Kidney (tissue), 13 donors: ENCODE measurements at regions not wholly inside any gene's neighbourhood (a gene's known extent, or its start where the extent isn't known, plus 50 kb on each side); places are given as distances from the start of the nearest gene placed in this dataset.

Experiments used
- DNase-seq, 5 donors: peaks; one replicate each; pipeline ENCODE4 v3.0.0-alpha.2; 2013 to 2020
- FAIRE-seq: peaks from 2 replicates; lab custom pipeline; 2012; peaks lifted over from hg19 to GRCh38; lab: Jason Lieb, UNC
- H3K27ac ChIP-seq, 2 donors: one replicate each; pipeline ENCODE4 v1.7.0; 2013; ENCODE audit warnings: low read depth in 2 of 2, low read length in 2 of 2, inconsistent platforms in 1 of 2
- H3K27me3 ChIP-seq: one replicate; pipeline ENCODE4 v1.7.1; 2013; ENCODE audit warnings: low read length, inconsistent platforms; ENCODE audit not compliant: control insufficient read depth, insufficient read depth
- H3K36me3 ChIP-seq, 3 donors: one replicate each; pipeline versions ENCODE4 v1.7.0 to v1.7.1; 2013; ENCODE audit warnings: low read length in 3 of 3, control low read depth in 1 of 3, inconsistent platforms in 1 of 3; ENCODE audit not compliant: insufficient read depth in 3 of 3, control insufficient read depth in 2 of 3
- H3K4me1 ChIP-seq, 3 donors: one replicate each; pipeline versions ENCODE4 v1.7.0 to v1.7.1; 2013; ENCODE audit warnings: low read length in 3 of 3, inconsistent platforms in 1 of 3, low read depth in 1 of 3; ENCODE audit not compliant: control insufficient read depth in 2 of 3, insufficient read depth in 2 of 3
- H3K4me3 ChIP-seq, 3 donors: one replicate each; pipeline versions ENCODE4 v1.7.0 to v1.8.1; 2013; ENCODE audit warnings: low read length in 3 of 3, control low read depth in 1 of 3, inconsistent platforms in 1 of 3
- H3K9ac ChIP-seq, 3 donors: one replicate each; pipeline versions ENCODE4 v1.7.0 to v1.7.1; 2013; ENCODE audit warnings: low read length in 3 of 3, control low read depth in 1 of 3, inconsistent platforms in 1 of 3
- H3K9me3 ChIP-seq, 3 donors: one replicate each; pipeline versions ENCODE4 v1.7.0 to v1.7.1; 2013; ENCODE audit warnings: low read length in 3 of 3, control low read depth in 1 of 3, inconsistent platforms in 1 of 3; ENCODE audit not compliant: control insufficient read depth in 2 of 3, insufficient read depth in 1 of 3
- intact Hi-C: fragments of 100-400 bp; cut with DNase I; formaldehyde crosslinking; loops from one replicate; pipeline ENCODE4 v1.11.1; 2022
- TF ChIP-seq, protein P1 (sequence below): IDR thresholded peaks from 3 replicates; pipeline ENCODE4 v1.5.1; 2012; ENCODE audit warnings: mild to moderate bottlenecking, moderate library complexity, borderline replicate concordance; ENCODE audit not compliant: insufficient read depth; ENCODE audit errors: extremely low read depth
- donor health status: control.
- donor health status: control.
- donor health status: control.
- donor health status: control.
- donor health status: control.
- donor health status: DM: yes; HTN: yes; CAD: no.
- donor health status: Normal renal cell carcinoma (clear cell type).

DNA sequence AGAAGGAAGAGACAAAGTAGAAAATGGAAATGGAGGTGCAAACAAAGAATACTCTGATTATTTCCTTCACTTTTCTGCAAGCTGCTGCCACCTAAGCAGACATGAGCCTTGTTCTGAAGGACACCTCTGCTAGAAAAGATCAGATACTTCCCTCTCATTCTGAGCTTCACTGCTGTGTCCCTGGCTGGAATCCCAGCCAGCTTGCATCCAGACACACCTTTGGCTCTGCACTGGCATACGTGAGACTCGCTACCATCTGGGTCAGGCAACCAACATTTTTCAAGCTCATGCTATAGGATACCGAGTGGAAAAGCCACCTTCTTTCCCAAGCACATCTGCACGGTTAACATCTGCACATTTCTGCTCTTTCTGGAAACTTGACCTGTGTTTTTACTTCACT lies 166.7 kb upstream of the SUCLG2 start:
- no peak overlapping the region for H3K9ac ChIP-seq
- TF ChIP-seq, protein P1, sequence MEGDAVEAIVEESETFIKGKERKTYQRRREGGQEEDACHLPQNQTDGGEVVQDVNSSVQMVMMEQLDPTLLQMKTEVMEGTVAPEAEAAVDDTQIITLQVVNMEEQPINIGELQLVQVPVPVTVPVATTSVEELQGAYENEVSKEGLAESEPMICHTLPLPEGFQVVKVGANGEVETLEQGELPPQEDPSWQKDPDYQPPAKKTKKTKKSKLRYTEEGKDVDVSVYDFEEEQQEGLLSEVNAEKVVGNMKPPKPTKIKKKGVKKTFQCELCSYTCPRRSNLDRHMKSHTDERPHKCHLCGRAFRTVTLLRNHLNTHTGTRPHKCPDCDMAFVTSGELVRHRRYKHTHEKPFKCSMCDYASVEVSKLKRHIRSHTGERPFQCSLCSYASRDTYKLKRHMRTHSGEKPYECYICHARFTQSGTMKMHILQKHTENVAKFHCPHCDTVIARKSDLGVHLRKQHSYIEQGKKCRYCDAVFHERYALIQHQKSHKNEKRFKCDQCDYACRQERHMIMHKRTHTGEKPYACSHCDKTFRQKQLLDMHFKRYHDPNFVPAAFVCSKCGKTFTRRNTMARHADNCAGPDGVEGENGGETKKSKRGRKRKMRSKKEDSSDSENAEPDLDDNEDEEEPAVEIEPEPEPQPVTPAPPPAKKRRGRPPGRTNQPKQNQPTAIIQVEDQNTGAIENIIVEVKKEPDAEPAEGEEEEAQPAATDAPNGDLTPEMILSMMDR = no peak
- H3K36me3 ChIP-seq = no peaks in the 10 kb centered on the region
- H3K27ac ChIP-seq = no peak overlapping the region
- H3K27me3 ChIP-seq = no peaks in the 10 kb centered on the region
- no peak for FAIRE-seq
- DNase-seq = no peak
- no peaks in the 10 kb centered on the region for H3K9me3 ChIP-seq
- intact Hi-C loops = no loop called here
- no peaks in the 10 kb centered on the region for H3K4me1 ChIP-seq
- no peak overlapping the region for H3K4me3 ChIP-seq

DNA sequence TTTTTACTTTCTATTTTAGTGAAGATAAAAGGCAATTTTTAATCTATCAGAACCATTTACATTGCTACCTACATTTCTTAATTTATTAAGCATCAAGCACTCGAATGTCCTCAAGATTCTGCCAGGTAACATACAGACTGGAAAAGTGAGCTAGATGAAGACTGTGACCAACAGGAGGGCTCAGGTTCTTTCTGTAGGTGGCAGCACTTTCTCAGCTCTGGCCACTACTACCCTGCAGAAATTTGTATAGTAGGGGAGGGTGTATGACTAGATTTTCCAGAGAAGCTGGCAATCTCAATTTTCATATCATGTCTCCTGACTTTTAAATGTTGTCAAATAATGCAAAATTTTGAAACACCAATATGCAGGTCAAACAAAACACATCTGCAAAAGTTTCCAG lies 165.0 kb upstream of the SUCLG2 start:
- H3K4me1 ChIP-seq = no peaks in the 10 kb centered on the region
- no peak for FAIRE-seq
- TF ChIP-seq, protein P1 = peak; percentile 12
- H3K9ac ChIP-seq = no peak overlapping the region
- no peak overlapping the region for H3K4me3 ChIP-seq
- intact Hi-C loops = no loop called here
- no peaks in the 10 kb centered on the region for H3K36me3 ChIP-seq
- peak in 2 of 5 donors; percentile 23 to 26 for DNase-seq
- no peaks in the 10 kb centered on the region for H3K27me3 ChIP-seq
- no peak overlapping the region for H3K27ac ChIP-seq
- H3K9me3 ChIP-seq = no peaks in the 10 kb centered on the region

DNA sequence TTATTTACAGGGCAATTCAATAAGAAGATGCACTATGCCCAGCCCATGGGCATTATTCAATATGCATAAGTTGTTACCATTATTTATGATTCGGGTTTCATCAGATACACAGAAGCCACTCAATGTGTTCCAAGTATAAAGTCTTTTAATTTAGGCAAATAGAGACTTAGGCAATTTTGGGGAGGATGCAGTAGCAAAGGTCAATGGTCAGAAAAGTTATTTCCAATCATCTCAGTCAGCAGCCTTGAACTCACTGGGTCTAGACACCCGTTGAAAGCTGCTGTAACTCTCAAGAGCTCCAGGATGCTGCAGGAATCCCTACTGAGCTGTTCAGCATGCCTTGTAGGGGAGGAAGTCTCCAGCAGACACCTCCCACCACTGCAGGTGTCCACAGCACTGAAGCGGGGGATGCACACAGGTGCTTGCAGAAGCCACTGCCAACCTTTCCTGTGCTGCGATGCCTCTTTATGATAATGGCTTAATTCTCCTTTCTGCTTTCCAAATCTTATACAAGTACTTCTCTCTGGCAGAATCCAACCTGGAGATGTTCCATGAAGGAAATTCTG lies 155.0 kb upstream of the SUCLG2 start:
- no peaks in the 10 kb centered on the region for H3K36me3 ChIP-seq
- no peaks in the 10 kb centered on the region for H3K4me1 ChIP-seq
- H3K9me3 ChIP-seq = no peaks in the 10 kb centered on the region
- no peak for DNase-seq
- H3K4me3 ChIP-seq = no peak overlapping the region
- intact Hi-C loops = no loop called here
- TF ChIP-seq, protein P1 = no peak
- no peak overlapping the region for H3K9ac ChIP-seq
- H3K27me3 ChIP-seq = no peaks in the 10 kb centered on the region
- FAIRE-seq = no peak
- H3K27ac ChIP-seq = no peak overlapping the region

DNA sequence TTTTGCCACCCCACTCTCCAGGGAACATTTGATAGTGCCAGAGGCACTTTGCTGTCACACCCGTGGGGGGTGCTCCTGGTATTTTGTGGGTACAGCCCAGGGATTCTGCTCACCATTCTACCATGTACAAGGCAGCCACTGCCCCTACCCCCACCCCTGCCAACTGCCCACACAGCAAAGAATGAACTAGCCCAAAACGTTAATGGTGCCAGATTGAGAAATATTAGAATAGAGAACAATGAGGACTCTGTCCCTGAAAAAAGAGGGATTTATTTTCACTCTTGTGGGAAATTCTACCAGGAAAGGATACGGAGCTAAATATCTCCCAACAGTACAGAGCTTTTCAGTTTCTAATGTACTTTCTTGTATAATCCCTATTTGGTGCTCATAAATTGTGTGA lies 154.5 kb upstream of the SUCLG2 start:
- DNase-seq (no peak), FAIRE-seq (no peak)
- H3K27me3 ChIP-seq = no peaks in the 10 kb centered on the region
- no peak overlapping the region for H3K4me3 ChIP-seq
- H3K36me3 ChIP-seq = no peaks in the 10 kb centered on the region
- intact Hi-C loops = no loop called here
- no peaks in the 10 kb centered on the region for H3K4me1 ChIP-seq
- H3K9ac ChIP-seq = no peak overlapping the region
- TF ChIP-seq, protein P1 = no peak
- H3K27ac ChIP-seq = no peak overlapping the region
- H3K9me3 ChIP-seq = no peaks in the 10 kb centered on the region
